GM23338 (cell line): ENCODE measurements at regions not wholly inside any gene's neighbourhood (a gene's known extent, or its start where the extent isn't known, plus 50 kb on each side); places are given as distances from the start of the nearest gene placed in this dataset.
A peak's percentile ranks its signal among the peaks of the same experiment; 100 is the strongest.

Experiments used
- ATAC-seq: fragments of 200-7000 bp; cut with Tn5 transposase; 3 replicates; pipeline ENCODE4 v1.9.1; 2020
- DNase-seq: peaks from one replicate; pipeline ENCODE4 v3.0.0-alpha.2; 2015; ENCODE audit warnings: low spot score
- H2AFZ ChIP-seq: fragments of 200-600 bp; sonication (generic); 2 replicates; pipeline ENCODE4 v1.8.0; 2016; ENCODE audit warnings: antibody characterized with exemption, mild to moderate bottlenecking, moderate library complexity
- H3F3A ChIP-seq: fragments of 200-600 bp; sonication (generic); replicated peaks from 2 replicates; pipeline ENCODE4 v1.8.0; 2017; ENCODE audit warnings: antibody characterized with exemption, mixed run types, low read depth
- H3K27ac ChIP-seq: fragments of 200-600 bp; sonication (generic); 2 replicates; pipeline ENCODE4 v1.6.1; 2016; ENCODE audit warnings: low read depth
- H3K27me3 ChIP-seq: fragments of 200-600 bp; sonication (generic); 2 replicates; pipeline ENCODE4 v1.8.0; 2016; ENCODE audit warnings: mild to moderate bottlenecking, mixed run types, moderate library complexity; ENCODE audit not compliant: insufficient read depth
- H3K36me3 ChIP-seq: fragments of 200-600 bp; sonication (generic); 2 replicates; pipeline ENCODE4 v1.8.0; 2016; ENCODE audit warnings: mild to moderate bottlenecking; ENCODE audit not compliant: insufficient read depth
- H3K4me1 ChIP-seq: fragments of 200-600 bp; sonication (generic); 2 replicates; pipeline ENCODE4 v1.8.0; 2016; ENCODE audit warnings: mild to moderate bottlenecking, moderate library complexity; ENCODE audit not compliant: insufficient read depth
- H3K4me2 ChIP-seq: fragments of 200-600 bp; sonication (generic); 2 replicates; pipeline ENCODE4 v1.7.1; 2017; ENCODE audit warnings: mixed run types
- H3K4me3 ChIP-seq: fragments of 200-600 bp; sonication (generic); 2 replicates; pipeline ENCODE4 v1.6.1; 2016; ENCODE audit warnings: mixed run types
- H3K79me2 ChIP-seq: fragments of 200-600 bp; sonication (generic); replicated peaks from 2 replicates; pipeline ENCODE4 v1.8.0; 2017; ENCODE audit warnings: mild to moderate bottlenecking; ENCODE audit not compliant: insufficient read depth
- H3K9me2 ChIP-seq: fragments of 200-600 bp; sonication (generic); 2 replicates; pipeline ENCODE4 v1.8.0; 2017; ENCODE audit not compliant: insufficient read depth
- H4K20me1 ChIP-seq: fragments of 200-600 bp; sonication (generic); replicated peaks from 2 replicates; pipeline ENCODE4 v1.8.0; 2017; ENCODE audit warnings: mild to moderate bottlenecking; ENCODE audit not compliant: insufficient read depth
- H3K27ac Mint-ChIP-seq: 2 replicates; pipeline ENCODE4 v1.8.0; 2020; ENCODE audit warnings: inconsistent platforms, mild to moderate bottlenecking, moderate library complexity, mixed read lengths
- H3K27me3 Mint-ChIP-seq: 3 replicates; pipeline ENCODE4 v1.8.0; 2022; ENCODE audit warnings: low read depth, mild to moderate bottlenecking, moderate library complexity, mixed read lengths, inconsistent platforms; ENCODE audit not compliant: insufficient read depth, poor library complexity
- H3K36me3 Mint-ChIP-seq: 3 replicates; pipeline ENCODE4 v1.8.0; 2021; ENCODE audit warnings: low read depth, mild to moderate bottlenecking, inconsistent platforms, moderate library complexity, mixed read lengths
- H3K4me1 Mint-ChIP-seq: 3 replicates; pipeline ENCODE4 v1.8.0; 2020; ENCODE audit warnings: mild to moderate bottlenecking, inconsistent platforms, mixed read lengths
- H3K4me3 Mint-ChIP-seq: 3 replicates; pipeline ENCODE4 v1.8.0; 2021; ENCODE audit warnings: moderate library complexity, mild to moderate bottlenecking, inconsistent platforms, mixed read lengths
- H3K9me3 Mint-ChIP-seq: 3 replicates; pipeline ENCODE4 v1.8.0; 2020; ENCODE audit warnings: moderate library complexity, mild to moderate bottlenecking, inconsistent platforms, mixed read lengths
- CREB1 ChIP-seq: fragments of 250-450 bp; sonication (Bioruptor Pico); IDR thresholded peaks from 2 replicates; pipeline ENCODE4 v1.5.0; 2020; ENCODE audit warnings: low read depth, mild to moderate bottlenecking, moderate library complexity
- CTCF ChIP-seq, 2 experiments: fragments of 200-600 bp in 1 of 2; sonication (generic) in 1 of 2; conservative IDR thresholded peaks; 2 replicates each; pipeline versions ENCODE4 v1.5.1 to v1.6.1; 2016 to 2017; ENCODE audit warnings: antibody characterized with exemption in 2 of 2, low read depth in 2 of 2, mild to moderate bottlenecking in 2 of 2, moderate library complexity in 1 of 2
- ETS1 ChIP-seq: IDR thresholded peaks from 2 replicates; pipeline ENCODE4 v1.6.1; 2016; ENCODE audit warnings: antibody characterized with exemption
- EZH2 ChIP-seq: fragments of 200-600 bp; sonication (generic); IDR thresholded peaks from one replicate; pipeline ENCODE4 v1.8.0; 2017; ENCODE audit warnings: antibody characterized with exemption, mild to moderate bottlenecking, low read depth; ENCODE audit not compliant: unreplicated experiment
- EZH2phosphoT487 ChIP-seq: fragments of 200-600 bp; sonication (generic); IDR thresholded peaks from one replicate; pipeline ENCODE4 v1.8.1; 2018; ENCODE audit warnings: antibody characterized with exemption; ENCODE audit not compliant: unreplicated experiment
- JUNB ChIP-seq: IDR thresholded peaks from one replicate; pipeline ENCODE4 v1.6.1; 2016; ENCODE audit warnings: antibody characterized with exemption; ENCODE audit not compliant: unreplicated experiment
- NANOG ChIP-seq: IDR thresholded peaks from 2 replicates; pipeline ENCODE4 v1.6.1; 2016; ENCODE audit warnings: antibody characterized with exemption, borderline replicate concordance
- STAT1 ChIP-seq: IDR thresholded peaks from one replicate; pipeline ENCODE4 v1.6.1; 2016; ENCODE audit warnings: antibody characterized with exemption; ENCODE audit not compliant: unreplicated experiment
- ZNF114 ChIP-seq: fragments of 250-450 bp; sonication (Bioruptor Pico); IDR thresholded peaks from 2 replicates; pipeline ENCODE4 v1.5.0; 2020; ENCODE audit warnings: mild to moderate bottlenecking, moderate library complexity

DNA sequence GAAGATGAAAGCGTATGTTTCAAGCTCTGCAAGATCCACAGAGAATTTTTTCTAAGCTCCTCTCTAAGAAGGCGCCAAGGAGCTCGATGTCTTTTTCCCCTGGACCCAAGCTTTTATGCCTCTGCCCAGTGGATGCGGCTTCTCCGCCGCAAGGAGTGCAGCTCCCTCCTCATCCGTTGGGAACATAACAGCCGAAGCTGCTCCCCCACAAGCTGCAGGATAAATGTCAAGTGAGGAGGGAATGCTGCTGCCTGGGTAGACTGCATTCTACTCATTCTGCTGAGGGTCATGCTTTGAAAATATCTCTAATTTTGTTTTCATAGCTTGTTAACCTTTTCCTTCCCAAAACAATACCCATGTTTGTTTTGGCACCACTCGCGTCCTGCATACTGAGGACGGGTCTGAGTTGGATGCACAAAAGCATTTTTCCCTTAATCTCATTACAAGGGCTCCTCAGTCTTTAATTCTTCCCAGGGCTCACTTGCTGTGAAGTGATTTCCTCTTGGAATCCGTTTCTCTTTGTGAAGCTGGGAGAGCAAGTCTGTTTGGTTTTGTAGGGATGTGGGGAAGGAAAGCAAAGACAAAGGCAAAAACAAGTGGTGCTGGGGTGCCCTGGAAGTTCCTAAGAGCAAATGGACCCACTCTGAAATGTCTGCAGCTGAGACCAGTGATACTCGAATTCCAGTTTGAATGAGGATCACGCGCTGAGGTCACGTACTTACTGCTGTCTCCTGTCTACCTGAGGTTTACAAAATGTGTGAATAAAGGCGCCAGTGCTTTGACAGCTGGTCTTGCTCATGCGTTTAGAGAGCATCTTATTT is 134.0 kb upstream of the IRF2BP2 start:
- Mint-ChIP-seq H3K4me3 (peak overlapping the region; percentile 49), H3K27me3 (peaks cover 10% of the 10 kb centered on the region), H3K9me3 (no peaks in the 10 kb centered on the region), H3K4me1 (peaks cover 32% of the 10 kb centered on the region), H3K36me3 (no peaks in the 10 kb centered on the region), H3K27ac (peak overlapping the region; percentile 78)
- Histone ChIP-seq H3K4me2 (peak overlapping the region; percentile 28), H3K36me3 (no peaks in the 10 kb centered on the region), H3K79me2 (no peaks in the 10 kb centered on the region), H3K9me2 (no peaks in the 10 kb centered on the region), H3K4me3 (peak overlapping the region; percentile 20), H3K4me1 (peaks cover 16% of the 10 kb centered on the region), H3K27me3 (no peaks in the 10 kb centered on the region), H3F3A (peaks cover 3% of the 10 kb centered on the region), H3K27ac (peak overlapping the region; percentile 16), H4K20me1 (no peaks in the 10 kb centered on the region), H2AFZ (peak overlapping the region; percentile 75)
- TF ChIP-seq STAT1 (no peak), EZH2 (no peak), NANOG (no peak), CTCF (conservative IDR thresholded peaks at IDR 0.05; ENCODE audit: low read depth in 2 of 2) (no peak), EZH2phosphoT487 (no peak), ZNF114 (no peak)
- peak; percentile 73 for DNase-seq
- ATAC-seq, result peak; percentile 88

DNA sequence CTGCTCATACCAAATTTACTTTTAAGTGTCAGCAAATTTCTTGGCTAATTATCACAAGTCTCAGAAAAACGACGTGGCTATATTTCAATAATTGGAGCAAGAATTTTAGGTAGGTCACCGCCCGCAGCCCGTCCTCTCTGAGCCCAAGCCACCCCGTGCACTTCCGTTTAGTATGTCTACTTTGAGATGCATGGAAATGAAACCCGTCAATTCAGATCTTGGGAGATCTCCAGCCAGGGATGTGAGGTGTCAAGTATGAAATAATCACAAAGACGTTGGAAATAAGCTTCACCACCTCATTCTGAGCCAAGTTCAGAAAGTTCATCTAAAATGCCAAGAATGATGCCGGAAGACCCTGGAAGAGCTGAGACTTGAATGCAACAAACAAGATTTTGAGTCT is 132.6 kb upstream of the IRF2BP2 start:
- Mint-ChIP-seq H3K4me3 (no peak overlapping the region), H3K27me3 (peaks cover 12% of the 10 kb centered on the region), H3K27ac (no peak overlapping the region), H3K36me3 (no peaks in the 10 kb centered on the region), H3K4me1 (peaks cover 39% of the 10 kb centered on the region), H3K9me3 (no peaks in the 10 kb centered on the region)
- H3K27ac ChIP-seq, result no peak overlapping the region
- H4K20me1 ChIP-seq, result no peaks in the 10 kb centered on the region
- peaks cover 3% of the 10 kb centered on the region for H3F3A ChIP-seq
- no peak for ATAC-seq
- H3K27me3 ChIP-seq, result no peaks in the 10 kb centered on the region
- TF ChIP-seq CREB1 (CRISPR knock-in tag) (no peak), STAT1 (no peak), ZNF114 (no peak), NANOG (no peak), EZH2 (no peak), ETS1 (no peak), JUNB (no peak)
- peaks cover 16% of the 10 kb centered on the region for H3K4me1 ChIP-seq
- no peaks in the 10 kb centered on the region for H3K79me2 ChIP-seq
- H3K9me2 ChIP-seq, result no peaks in the 10 kb centered on the region
- no peak overlapping the region for H3K4me3 ChIP-seq
- no peaks in the 10 kb centered on the region for H3K36me3 ChIP-seq
- no peak for DNase-seq
- H2AFZ ChIP-seq, result peak overlapping the region; percentile 74; the same call in 1 of the 2 replicates
- no peak overlapping the region for H3K4me2 ChIP-seq
